H1 (cell line): ENCODE measurements at regions not wholly inside any gene's neighbourhood (a gene's known extent, or its start where the extent isn't known, plus 50 kb on each side); places are given as distances from the start of the nearest gene placed in this dataset.

ENCODE experiments used
- BCL11A ChIP-seq, 2 experiments: IDR thresholded peaks; one replicate each; pipeline ENCODE4 v1.6.1; 2011; ENCODE audit warnings: low read depth in 2 of 2, low read length in 2 of 2, mild to moderate bottlenecking in 2 of 2
- NANOG ChIP-seq: IDR thresholded peaks from 2 replicates; pipeline ENCODE4 v1.6.1; 2011; ENCODE audit warnings: low read length, low read depth, mild to moderate bottlenecking, inconsistent platforms; ENCODE audit not compliant: insufficient read depth, poor library complexity, severe bottlenecking
- RXRA ChIP-seq: IDR thresholded peaks from 2 replicates; pipeline ENCODE4 v1.6.1; 2011; ENCODE audit warnings: low read depth, mild to moderate bottlenecking, low read length, moderate library complexity; ENCODE audit not compliant: insufficient read depth
- SP2 ChIP-seq: IDR thresholded peaks from 2 replicates; pipeline ENCODE4 v1.6.1; 2012; ENCODE audit warnings: mild to moderate bottlenecking, low read length, inconsistent platforms
- TBP ChIP-seq: IDR thresholded peaks from 2 replicates; pipeline ENCODE4 v1.6.1; 2011; ENCODE audit warnings: low read depth, low read length, improper control_type of control experiment
- TF ChIP-seq, protein P1 (sequence below): IDR thresholded peaks from 2 replicates; pipeline ENCODE4 v1.6.1; 2012; ENCODE audit warnings: inconsistent platforms
- TF ChIP-seq, protein P2 (sequence below): IDR thresholded peaks from 2 replicates; pipeline ENCODE4 v1.6.1; 2012; ENCODE audit warnings: inconsistent platforms

DNA sequence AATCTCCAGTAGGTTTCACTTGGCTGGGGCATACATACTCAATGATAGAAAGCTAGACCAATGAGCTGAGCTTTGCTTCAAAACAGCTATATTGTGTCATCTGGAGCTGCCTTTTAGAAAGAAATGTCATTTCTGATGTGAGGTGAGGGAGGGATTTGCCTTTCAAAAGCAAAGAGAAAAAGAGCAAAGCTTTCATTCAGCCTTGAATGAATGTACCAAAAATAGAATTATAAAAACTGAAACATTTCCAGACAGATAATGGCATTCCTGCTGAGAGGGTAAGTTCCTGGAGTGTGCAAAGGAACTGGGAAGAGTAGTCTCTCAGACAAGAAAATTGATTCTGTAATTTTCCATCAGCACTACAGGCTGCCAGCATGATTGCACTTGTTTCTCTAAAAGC, 710.0 kb downstream of the LRFN5 start (continued):
- TF ChIP-seq NANOG (no peak), SP2 (no peak), TBP (no peak), RXRA (no peak), BCL11A (IDR thresholded peaks at IDR 0.05; ENCODE audit: low read depth in 2 of 2, low read length in 2 of 2) (no peak)
- TF ChIP-seq, protein P1, sequence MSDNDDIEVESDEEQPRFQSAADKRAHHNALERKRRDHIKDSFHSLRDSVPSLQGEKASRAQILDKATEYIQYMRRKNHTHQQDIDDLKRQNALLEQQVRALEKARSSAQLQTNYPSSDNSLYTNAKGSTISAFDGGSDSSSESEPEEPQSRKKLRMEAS = no peak
- TF ChIP-seq, protein P2, sequence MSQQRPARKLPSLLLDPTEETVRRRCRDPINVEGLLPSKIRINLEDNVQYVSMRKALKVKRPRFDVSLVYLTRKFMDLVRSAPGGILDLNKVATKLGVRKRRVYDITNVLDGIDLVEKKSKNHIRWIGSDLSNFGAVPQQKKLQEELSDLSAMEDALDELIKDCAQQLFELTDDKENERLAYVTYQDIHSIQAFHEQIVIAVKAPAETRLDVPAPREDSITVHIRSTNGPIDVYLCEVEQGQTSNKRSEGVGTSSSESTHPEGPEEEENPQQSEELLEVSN = no peak
